ENCODE measurements at regions not wholly inside any gene's neighbourhood (a gene's known extent, or its start where the extent isn't known, plus 50 kb on each side); places are given as distances from the start of the nearest gene placed in this dataset.

DNA sequence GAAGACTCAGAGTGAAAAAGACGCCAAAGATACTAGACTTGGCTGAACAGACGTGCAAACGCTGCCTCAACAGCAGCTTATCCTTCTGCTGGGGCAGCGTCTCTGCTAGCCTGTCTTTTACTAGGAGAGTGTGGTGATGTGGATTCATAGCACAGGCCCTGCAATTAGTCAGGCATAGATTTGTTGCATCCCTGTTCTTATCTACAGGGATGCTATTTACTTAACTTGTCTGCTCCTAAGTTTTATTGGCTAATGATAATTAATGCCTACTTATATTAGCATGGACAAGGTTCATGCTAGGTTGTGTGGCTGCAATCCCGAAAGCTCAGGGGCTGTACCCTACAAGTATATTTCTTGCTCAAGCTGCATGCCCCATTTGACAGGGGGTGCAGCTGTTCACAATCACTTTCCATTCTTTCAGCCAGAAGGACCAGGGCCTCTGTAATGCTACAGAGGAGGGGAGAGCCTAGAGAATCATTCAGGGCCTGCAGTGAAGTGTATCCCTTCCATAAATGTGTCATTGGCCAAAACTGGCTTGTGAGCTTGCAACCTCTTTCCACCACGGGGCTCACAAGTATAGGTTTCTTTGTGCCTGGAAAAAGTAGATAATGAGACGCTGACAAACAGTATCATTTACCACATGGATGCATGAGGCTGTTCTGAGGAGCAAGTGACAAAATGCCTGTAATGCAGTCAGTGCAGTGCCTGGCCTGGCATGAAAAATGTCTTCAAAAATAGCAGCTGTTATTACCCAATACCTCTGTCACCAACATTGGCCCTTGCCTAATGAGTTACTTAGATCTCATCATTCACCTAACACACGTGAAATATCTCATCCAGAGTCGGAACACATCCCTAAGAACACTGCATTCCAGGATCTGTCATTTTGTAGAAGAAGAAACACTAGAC lies 685.8 kb upstream of the API5 start:
- TF ChIP-seq, protein P1, sequence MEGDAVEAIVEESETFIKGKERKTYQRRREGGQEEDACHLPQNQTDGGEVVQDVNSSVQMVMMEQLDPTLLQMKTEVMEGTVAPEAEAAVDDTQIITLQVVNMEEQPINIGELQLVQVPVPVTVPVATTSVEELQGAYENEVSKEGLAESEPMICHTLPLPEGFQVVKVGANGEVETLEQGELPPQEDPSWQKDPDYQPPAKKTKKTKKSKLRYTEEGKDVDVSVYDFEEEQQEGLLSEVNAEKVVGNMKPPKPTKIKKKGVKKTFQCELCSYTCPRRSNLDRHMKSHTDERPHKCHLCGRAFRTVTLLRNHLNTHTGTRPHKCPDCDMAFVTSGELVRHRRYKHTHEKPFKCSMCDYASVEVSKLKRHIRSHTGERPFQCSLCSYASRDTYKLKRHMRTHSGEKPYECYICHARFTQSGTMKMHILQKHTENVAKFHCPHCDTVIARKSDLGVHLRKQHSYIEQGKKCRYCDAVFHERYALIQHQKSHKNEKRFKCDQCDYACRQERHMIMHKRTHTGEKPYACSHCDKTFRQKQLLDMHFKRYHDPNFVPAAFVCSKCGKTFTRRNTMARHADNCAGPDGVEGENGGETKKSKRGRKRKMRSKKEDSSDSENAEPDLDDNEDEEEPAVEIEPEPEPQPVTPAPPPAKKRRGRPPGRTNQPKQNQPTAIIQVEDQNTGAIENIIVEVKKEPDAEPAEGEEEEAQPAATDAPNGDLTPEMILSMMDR (IDR thresholded peaks at IDR 0.05), result no peak

DNA sequence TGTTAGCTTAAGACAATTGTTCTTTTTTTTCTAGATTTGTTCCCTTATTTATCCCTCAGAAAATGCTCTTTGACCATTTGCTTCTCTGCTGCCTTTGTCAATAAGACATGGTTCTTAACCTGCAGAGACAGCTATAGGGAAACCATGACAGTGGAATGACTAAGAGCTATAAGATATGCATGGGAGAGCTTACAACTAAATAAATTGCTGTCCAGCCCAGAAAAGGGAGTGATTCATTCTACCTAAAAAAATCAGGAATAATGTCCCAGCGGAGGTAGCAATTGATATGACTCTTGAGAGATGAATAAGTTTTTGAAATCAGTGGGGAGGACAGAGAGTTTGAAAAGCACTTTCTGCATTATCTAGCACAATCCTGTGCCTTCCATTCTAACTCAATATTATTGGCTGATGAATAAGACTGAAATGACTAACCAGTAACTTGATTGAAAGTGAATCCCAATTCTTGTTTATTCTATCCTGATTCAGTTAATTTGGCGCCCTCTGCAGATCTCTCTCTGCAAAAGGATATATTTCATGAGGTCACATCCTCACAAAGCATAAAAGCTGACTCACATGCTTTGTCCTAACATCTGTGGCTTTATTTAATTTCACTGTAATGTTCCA lies 680.5 kb upstream of the API5 start:
- TF ChIP-seq, protein P1 (IDR thresholded peaks at IDR 0.05), result peak; percentile 53

DNA sequence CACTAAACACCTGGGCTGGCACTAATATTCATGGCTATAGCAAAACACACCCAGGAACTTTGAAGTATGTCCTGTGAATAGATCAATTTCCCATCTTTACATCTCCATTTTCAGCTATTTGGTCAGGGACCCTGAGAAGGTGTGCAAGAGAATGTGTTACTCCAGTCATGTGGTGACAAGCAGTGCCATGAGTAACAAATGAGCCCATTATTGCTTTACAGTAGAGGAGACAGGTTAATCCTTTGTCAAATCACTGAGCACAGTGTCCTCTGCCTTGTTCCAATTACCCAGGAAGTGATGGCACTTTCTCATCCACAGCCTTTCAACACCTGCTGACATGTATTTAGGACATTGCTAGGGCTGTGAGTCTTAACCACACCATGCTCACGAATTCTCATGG lies 664.8 kb upstream of the API5 start:
- TF ChIP-seq, protein P1 (IDR thresholded peaks at IDR 0.05), result no peak

DNA sequence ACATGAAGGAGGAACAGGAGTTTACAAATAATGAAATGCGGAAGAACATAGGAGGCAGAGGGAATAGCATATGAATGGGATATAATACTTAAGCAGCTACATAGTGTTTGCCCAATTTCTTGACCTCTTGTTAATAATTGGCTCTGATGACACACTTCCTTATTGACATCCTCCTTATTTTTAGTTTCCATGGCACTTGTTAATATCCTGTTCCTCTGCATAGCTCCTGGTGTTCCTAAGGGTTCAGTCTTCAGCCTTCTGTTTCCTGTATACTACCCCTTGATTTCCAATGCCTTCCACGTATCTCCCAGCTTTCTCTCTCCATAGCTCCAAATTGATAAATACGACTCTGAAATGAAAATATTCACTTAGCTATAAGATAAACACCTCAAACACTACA lies 663.8 kb upstream of the API5 start:
- TF ChIP-seq, protein P1 (IDR thresholded peaks at IDR 0.05), result no peak

DNA sequence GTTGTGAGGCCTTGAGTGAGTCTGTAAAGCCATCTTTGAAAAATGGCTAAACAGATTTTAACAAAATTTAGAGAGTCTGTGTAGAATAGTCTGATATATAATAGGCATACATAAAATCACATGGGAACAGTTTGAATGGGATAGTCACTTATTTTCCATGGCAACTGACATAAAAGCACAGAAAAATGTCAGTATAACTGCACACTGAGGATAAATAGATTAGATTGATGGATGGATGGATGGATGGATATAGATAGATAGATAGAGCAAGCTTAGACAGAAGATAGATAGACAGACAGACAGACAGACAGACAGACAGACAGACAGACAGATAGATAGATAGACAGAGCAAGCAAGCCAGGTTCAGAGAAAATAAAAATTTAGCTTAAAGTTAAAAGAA lies 660.2 kb upstream of the API5 start:
- TF ChIP-seq, protein P1 (IDR thresholded peaks at IDR 0.05), result no peak

DNA sequence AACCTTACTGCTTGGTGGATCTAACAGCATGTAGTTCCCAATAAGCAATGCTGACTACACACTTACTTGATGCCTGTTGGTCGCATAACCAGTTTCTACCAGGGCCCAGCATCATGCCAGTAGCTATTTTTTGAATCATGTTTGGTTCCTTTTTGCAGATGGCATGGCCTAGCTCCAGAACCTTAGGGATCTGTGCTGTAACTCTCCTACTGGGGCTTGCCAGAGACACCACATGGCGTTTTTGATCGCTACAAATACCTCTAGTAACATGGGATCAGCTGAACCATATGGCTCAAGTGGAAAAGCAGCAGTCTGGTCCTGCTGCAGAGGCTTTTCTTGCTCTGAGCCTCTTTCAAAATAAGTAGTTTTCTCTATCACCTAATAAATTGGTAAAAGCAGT lies 654.6 kb upstream of the API5 start:
- TF ChIP-seq, protein P1 (IDR thresholded peaks at IDR 0.05), result no peak

DNA sequence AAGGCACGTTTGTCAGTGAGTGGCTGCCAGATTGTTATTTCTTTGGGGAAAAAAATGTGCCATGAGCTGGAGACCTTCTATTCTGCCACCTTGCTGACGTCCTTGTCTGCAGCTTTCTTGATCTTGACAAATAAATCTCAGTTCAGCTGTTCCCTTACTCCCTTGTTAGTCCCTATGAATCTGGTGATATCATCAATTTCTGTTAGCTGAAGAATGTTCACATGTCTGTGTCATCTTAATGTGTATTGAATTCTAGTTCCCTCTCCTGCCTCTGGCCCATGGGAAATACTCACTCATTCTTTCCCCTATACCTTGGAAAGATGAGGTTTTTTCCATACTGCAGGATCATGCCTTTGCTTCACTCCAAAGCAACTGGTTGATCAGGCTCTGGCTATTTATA lies 649.9 kb upstream of the API5 start:
- TF ChIP-seq, protein P1 (IDR thresholded peaks at IDR 0.05), result no peak

Measured in LNCAP (cell line).